ENCODE measurements at regions not wholly inside any gene's neighbourhood (a gene's known extent, or its start where the extent isn't known, plus 50 kb on each side); places are given as distances from the start of the nearest gene placed in this dataset.

DNA sequence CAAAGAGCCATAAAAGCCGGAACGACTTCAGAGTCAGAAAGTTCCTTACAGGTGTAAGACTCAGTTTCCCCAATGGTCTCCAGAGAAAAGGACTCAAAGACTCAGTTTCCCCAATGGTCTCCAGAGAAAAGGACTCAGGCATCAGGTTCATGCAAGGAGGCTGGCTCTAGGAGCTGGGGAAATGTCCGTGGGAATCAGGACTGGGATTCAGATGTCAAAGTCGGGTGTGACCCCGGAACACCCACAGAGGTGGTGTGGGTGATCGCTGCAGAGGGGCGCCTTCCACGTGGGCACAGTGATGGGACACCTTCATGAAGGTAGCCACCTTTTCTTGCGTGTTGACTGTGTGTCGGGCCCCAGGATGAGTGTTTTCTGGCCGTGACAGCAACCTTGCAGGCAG is 340.8 kb downstream of the NPHP4 start:
- Histone ChIP-seq H3K27ac (ENCODE audit: low read length) (no peak overlapping the region), H3K27me3 (ENCODE audit: insufficient read depth, low read length, poor library complexity) (no peaks in the 10 kb centered on the region), H3K9me3 (ENCODE audit: insufficient read depth, low read length, severe bottlenecking) (no peaks in the 10 kb centered on the region), H3K9ac (ENCODE audit: low read depth, low read length) (no peak overlapping the region), H3K4me2 (ENCODE audit: insufficient read depth, low read length) (no peak overlapping the region), H4K20me1 (ENCODE audit: insufficient read depth, low read length) (peaks cover 6% of the 10 kb centered on the region; the same call in 1 of the 2 replicates), H3K4me1 (ENCODE audit: insufficient read depth, low read length) (no peaks in the 10 kb centered on the region), H3K79me2 (ENCODE audit: insufficient read depth, low read length) (no peaks in the 10 kb centered on the region), H3K36me3 (ENCODE audit: insufficient read depth, low read length) (no peaks in the 10 kb centered on the region), H3K4me3 (ENCODE audit: low read depth in 1 of 2, low read length in 2 of 2) (no peak overlapping the region), H2AFZ (ENCODE audit: low read depth, low read length) (no peak overlapping the region)
- no peak for DNase-seq
- no peak for ATAC-seq (ENCODE audit: insufficient read depth, low read depth)
- no peak for TF ChIP-seq EZH2 (IDR thresholded peaks at IDR 0.05; ENCODE audit: borderline replicate concordance, low read depth, low read length, severe bottlenecking)
- TF ChIP-seq, protein P1, sequence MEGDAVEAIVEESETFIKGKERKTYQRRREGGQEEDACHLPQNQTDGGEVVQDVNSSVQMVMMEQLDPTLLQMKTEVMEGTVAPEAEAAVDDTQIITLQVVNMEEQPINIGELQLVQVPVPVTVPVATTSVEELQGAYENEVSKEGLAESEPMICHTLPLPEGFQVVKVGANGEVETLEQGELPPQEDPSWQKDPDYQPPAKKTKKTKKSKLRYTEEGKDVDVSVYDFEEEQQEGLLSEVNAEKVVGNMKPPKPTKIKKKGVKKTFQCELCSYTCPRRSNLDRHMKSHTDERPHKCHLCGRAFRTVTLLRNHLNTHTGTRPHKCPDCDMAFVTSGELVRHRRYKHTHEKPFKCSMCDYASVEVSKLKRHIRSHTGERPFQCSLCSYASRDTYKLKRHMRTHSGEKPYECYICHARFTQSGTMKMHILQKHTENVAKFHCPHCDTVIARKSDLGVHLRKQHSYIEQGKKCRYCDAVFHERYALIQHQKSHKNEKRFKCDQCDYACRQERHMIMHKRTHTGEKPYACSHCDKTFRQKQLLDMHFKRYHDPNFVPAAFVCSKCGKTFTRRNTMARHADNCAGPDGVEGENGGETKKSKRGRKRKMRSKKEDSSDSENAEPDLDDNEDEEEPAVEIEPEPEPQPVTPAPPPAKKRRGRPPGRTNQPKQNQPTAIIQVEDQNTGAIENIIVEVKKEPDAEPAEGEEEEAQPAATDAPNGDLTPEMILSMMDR (IDR thresholded peaks at IDR 0.05; ENCODE audit: borderline replicate concordance, extremely low read depth, low read length, poor library complexity, severe bottlenecking), result no peak

DNA sequence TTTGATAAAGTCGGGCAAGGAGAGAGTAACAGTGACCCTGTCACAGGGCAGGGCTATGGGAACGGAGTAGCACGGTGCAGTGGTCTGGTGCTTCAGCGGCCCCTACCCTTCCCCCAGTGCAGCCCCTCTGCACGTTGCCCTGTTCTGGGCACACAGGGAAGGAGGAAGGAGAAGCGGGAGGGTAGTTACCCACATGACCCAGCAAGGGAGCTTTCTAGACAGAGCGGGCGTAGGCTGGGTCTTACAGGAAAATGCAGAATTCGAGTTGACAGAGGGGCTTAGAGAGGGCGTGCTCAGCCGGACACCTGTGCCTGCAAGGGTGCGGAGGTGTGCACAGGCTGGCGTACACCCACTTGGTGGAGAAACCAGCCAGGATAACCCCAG is 341.2 kb downstream of the NPHP4 start:
- Histone ChIP-seq H3K36me3 (ENCODE audit: insufficient read depth, low read length) (no peaks in the 10 kb centered on the region), H3K27ac (ENCODE audit: low read length) (no peak overlapping the region), H2AFZ (ENCODE audit: low read depth, low read length) (no peak overlapping the region), H3K4me1 (ENCODE audit: insufficient read depth, low read length) (no peaks in the 10 kb centered on the region), H3K9me3 (ENCODE audit: insufficient read depth, low read length, severe bottlenecking) (no peaks in the 10 kb centered on the region), H3K4me3 (ENCODE audit: low read depth in 1 of 2, low read length in 2 of 2) (no peak overlapping the region), H4K20me1 (ENCODE audit: insufficient read depth, low read length) (peaks cover 6% of the 10 kb centered on the region; the same call in 1 of the 2 replicates), H3K9ac (ENCODE audit: low read depth, low read length) (no peak overlapping the region), H3K27me3 (ENCODE audit: insufficient read depth, low read length, poor library complexity) (no peaks in the 10 kb centered on the region), H3K4me2 (ENCODE audit: insufficient read depth, low read length) (no peak overlapping the region), H3K79me2 (ENCODE audit: insufficient read depth, low read length) (no peaks in the 10 kb centered on the region)
- TF ChIP-seq, protein P1 (IDR thresholded peaks at IDR 0.05; ENCODE audit: borderline replicate concordance, extremely low read depth, low read length, poor library complexity, severe bottlenecking), result no peak
- TF ChIP-seq EZH2 (IDR thresholded peaks at IDR 0.05; ENCODE audit: borderline replicate concordance, low read depth, low read length, severe bottlenecking), result no peak
- DNase-seq, result no peak
- no peak for ATAC-seq (ENCODE audit: insufficient read depth, low read depth)

DNA sequence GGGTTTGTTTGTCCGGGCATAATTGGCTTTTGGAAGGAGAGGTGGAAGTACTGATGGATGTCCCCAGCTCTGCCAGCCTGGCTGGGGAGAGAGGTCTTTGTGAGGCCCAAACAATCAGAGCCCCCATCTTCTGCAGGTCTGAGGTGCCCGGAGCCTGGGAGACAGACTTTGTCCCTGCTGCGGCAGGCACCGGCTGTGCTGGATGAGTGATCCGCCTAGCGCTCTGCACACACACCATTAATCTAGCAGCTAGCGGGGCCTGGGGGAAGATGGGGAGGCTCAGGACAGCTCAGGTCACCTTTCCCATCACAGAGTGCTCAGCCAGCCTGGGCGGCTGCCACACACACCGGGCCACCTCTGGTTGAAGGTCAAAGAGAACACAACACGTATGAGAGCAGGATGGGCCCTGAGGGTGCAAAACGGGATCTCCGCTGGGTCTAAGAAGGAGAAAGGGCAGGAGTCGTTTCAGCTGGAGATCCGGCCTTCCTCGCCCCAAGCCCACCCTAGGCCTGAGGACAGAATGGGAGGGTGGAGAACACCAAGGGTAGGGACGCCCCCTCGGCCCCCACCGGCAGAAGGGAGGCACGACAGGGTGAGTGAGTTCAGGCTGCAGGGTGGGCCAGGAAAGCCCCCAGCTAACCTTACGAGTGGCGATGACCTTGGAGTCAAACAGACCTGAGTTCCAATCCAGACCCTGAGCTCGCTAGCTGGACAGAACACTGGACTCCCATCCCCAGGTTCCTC is 341.8 kb downstream of the NPHP4 start:
- Histone ChIP-seq H3K27me3 (ENCODE audit: insufficient read depth, low read length, poor library complexity) (no peaks in the 10 kb centered on the region), H3K4me1 (ENCODE audit: insufficient read depth, low read length) (no peaks in the 10 kb centered on the region), H4K20me1 (ENCODE audit: insufficient read depth, low read length) (peaks cover 6% of the 10 kb centered on the region; the same call in 1 of the 2 replicates), H3K27ac (ENCODE audit: low read length) (no peak overlapping the region), H2AFZ (ENCODE audit: low read depth, low read length) (no peak overlapping the region), H3K79me2 (ENCODE audit: insufficient read depth, low read length) (no peaks in the 10 kb centered on the region), H3K9me3 (ENCODE audit: insufficient read depth, low read length, severe bottlenecking) (no peaks in the 10 kb centered on the region), H3K9ac (ENCODE audit: low read depth, low read length) (no peak overlapping the region), H3K4me2 (ENCODE audit: insufficient read depth, low read length) (no peak overlapping the region), H3K36me3 (ENCODE audit: insufficient read depth, low read length) (no peaks in the 10 kb centered on the region), H3K4me3 (ENCODE audit: low read depth in 1 of 2, low read length in 2 of 2) (no peak overlapping the region)
- DNase-seq (no peak), ATAC-seq (ENCODE audit: insufficient read depth, low read depth) (no peak)
- TF ChIP-seq, protein P1 (IDR thresholded peaks at IDR 0.05; ENCODE audit: borderline replicate concordance, extremely low read depth, low read length, poor library complexity, severe bottlenecking), result no peak
- TF ChIP-seq EZH2 (IDR thresholded peaks at IDR 0.05; ENCODE audit: borderline replicate concordance, low read depth, low read length, severe bottlenecking), result no peak
